SK-N-SH (cell line): ENCODE measurements at regions not wholly inside any gene's neighbourhood (a gene's known extent, or its start where the extent isn't known, plus 50 kb on each side); places are given as distances from the start of the nearest gene placed in this dataset.
"Not testable (repeated sequence)": the region's sequence is repeated elsewhere in the genome, so short reads cannot be mapped to it uniquely, and the experiment has no call there.

Experiments
- CTCF ChIA-PET: fragments of 300-600, 350-600 bp; formaldehyde crosslinking; extraction: SDS; loops from one replicate; lab custom pipeline; 2021; lab: Yijun Ruan, JAX
- POLR2A ChIA-PET: fragments of 350-600 bp; sonication (Branson Sonifier 250); formaldehyde crosslinking; extraction: SDS; loops from one replicate; lab custom pipeline; 2020; ENCODE audit warnings: antibody characterized with exemption, inconsistent platforms; lab: Yijun Ruan, JAX
- DNase-seq: peaks from one replicate; pipeline ENCODE4 v3.0.0; 2012
- H2AFZ ChIP-seq: fragments of 200-600 bp; sonication (generic); 2 replicates; pipeline ENCODE4 v1.8.1; 2016; ENCODE audit warnings: antibody characterized with exemption, mild to moderate bottlenecking, low read depth
- H3F3A ChIP-seq: fragments of 200-600 bp; sonication (generic); replicated peaks from 2 replicates; pipeline ENCODE3; 2016; ENCODE audit warnings: antibody characterized with exemption, mild to moderate bottlenecking; ENCODE audit not compliant: insufficient read depth
- H3K27ac ChIP-seq, 2 experiments: fragments of 200-500 bp in 1 of 2; fragments of 200-600 bp in 1 of 2; sonication (Bioruptor generic) in 1 of 2; sonication (generic), shearing (Covaris generic) in 1 of 2; 2 replicates each; pipeline versions ENCODE4 v1.5.1 to v1.6.1; 2014 to 2016; ENCODE audit warnings: low read depth in 2 of 2, inconsistent platforms in 1 of 2, low read length in 1 of 2, mild to moderate bottlenecking in 1 of 2, mixed read lengths in 1 of 2
- H3K27me3 ChIP-seq: fragments of 200-600 bp; sonication (generic), shearing (Covaris generic); 2 replicates; pipeline ENCODE4 v1.6.1; 2016; ENCODE audit warnings: mixed run types; ENCODE audit not compliant: insufficient read depth
- H3K36me3 ChIP-seq, 2 experiments: fragments of 200-500 bp in 1 of 2; fragments of 200-600 bp in 1 of 2; sonication (Bioruptor generic) in 1 of 2; sonication (generic) in 1 of 2; replicated peaks in 1 of 2; 2 replicates each; pipeline versions ENCODE3 to v1.5.1; 2014 to 2016; ENCODE audit warnings: low read length in 1 of 2, mild to moderate bottlenecking in 1 of 2; ENCODE audit not compliant: insufficient read depth in 2 of 2, control insufficient read depth in 1 of 2
- H3K4me1 ChIP-seq, 2 experiments: fragments of 200-500 bp in 1 of 2; fragments of 200-600 bp in 1 of 2; sonication (Bioruptor generic) in 1 of 2; sonication (generic), shearing (Covaris generic) in 1 of 2; 2 replicates each; pipeline versions ENCODE4 v1.5.1 to v1.6.1; 2014 to 2016; ENCODE audit warnings: low read depth in 1 of 2, low read length in 1 of 2, mixed run types in 1 of 2; ENCODE audit not compliant: insufficient read depth in 2 of 2, control insufficient read depth in 1 of 2
- H3K4me2 ChIP-seq: fragments of 200-600 bp; sonication (generic), shearing (Covaris generic); 2 replicates; pipeline ENCODE4 v1.6.1; 2017; ENCODE audit warnings: mixed run types
- H3K4me3 ChIP-seq, 2 experiments: fragments of 200-500 bp in 1 of 2; fragments of 200-600 bp in 1 of 2; sonication (Bioruptor generic) in 1 of 2; sonication (generic), shearing (Covaris generic) in 1 of 2; 2 replicates each; pipeline versions ENCODE4 v1.5.1 to v1.8.1; 2014 to 2016; ENCODE audit warnings: low read depth in 2 of 2, inconsistent platforms in 1 of 2, low read length in 1 of 2, mild to moderate bottlenecking in 1 of 2, mixed read lengths in 1 of 2, moderate library complexity in 1 of 2
- H3K79me2 ChIP-seq: fragments of 200-600 bp; sonication (generic); 2 replicates; pipeline ENCODE4 v1.8.1; 2017; ENCODE audit warnings: mild to moderate bottlenecking; ENCODE audit not compliant: insufficient read depth
- H3K9ac ChIP-seq: fragments of 200-600 bp; sonication (generic); 2 replicates; pipeline ENCODE4 v1.6.1; 2017; ENCODE audit warnings: mixed run types
- H3K9me2 ChIP-seq: fragments of 200-600 bp; sonication (generic); 2 replicates; pipeline ENCODE4 v1.6.1; 2017; ENCODE audit warnings: mixed run types
- H3K9me3 ChIP-seq: fragments of 200-600 bp; sonication (generic); 2 replicates; pipeline ENCODE4 v1.6.1; 2017; ENCODE audit warnings: mixed run types, mild to moderate bottlenecking, moderate library complexity
- H4K20me1 ChIP-seq: fragments of 200-600 bp; sonication (generic); 2 replicates; pipeline ENCODE4 v1.6.1; 2017; ENCODE audit warnings: mild to moderate bottlenecking, mixed run types; ENCODE audit not compliant: insufficient read depth
- FOSL2 ChIP-seq: IDR thresholded peaks from 2 replicates; pipeline ENCODE4 v1.4.0; 2012; ENCODE audit warnings: low read depth, mild to moderate bottlenecking, moderate library complexity, borderline replicate concordance
- MEF2A ChIP-seq: IDR thresholded peaks from 2 replicates; pipeline ENCODE4 v1.4.0; 2012; ENCODE audit warnings: low read depth, borderline replicate concordance
- MXI1 ChIP-seq: IDR thresholded peaks from 2 replicates; pipeline ENCODE4 v1.6.1; 2012; ENCODE audit warnings: mild to moderate bottlenecking, low read depth, low read length, improper control_type of control experiment
- NRF1 ChIP-seq: IDR thresholded peaks from 2 replicates; pipeline ENCODE4 v1.6.1; 2012; ENCODE audit warnings: low read depth, mild to moderate bottlenecking, low read length
- RAD21 ChIP-seq: IDR thresholded peaks from 2 replicates; pipeline ENCODE4 v1.6.1; 2012; ENCODE audit warnings: mild to moderate bottlenecking, low read length
- REST ChIP-seq: IDR thresholded peaks from 2 replicates; pipeline ENCODE4 v1.6.1; 2012; ENCODE audit warnings: mild to moderate bottlenecking, low read depth, low read length, moderate library complexity
- SIN3A ChIP-seq: IDR thresholded peaks from 2 replicates; pipeline ENCODE4 v1.6.1; 2012; ENCODE audit warnings: low read depth, mild to moderate bottlenecking, low read length, moderate library complexity, borderline replicate concordance
- SMC3 ChIP-seq: IDR thresholded peaks from 2 replicates; pipeline ENCODE4 v1.6.1; 2012; ENCODE audit warnings: low read depth, low read length, improper control_type of control experiment
- TAF1 ChIP-seq: IDR thresholded peaks from 2 replicates; pipeline ENCODE4 v1.6.1; 2012; ENCODE audit warnings: low read depth, mild to moderate bottlenecking, low read length, moderate library complexity, borderline replicate concordance
- USF2 ChIP-seq: fragments of 150-350 bp; IDR thresholded peaks from 2 replicates; pipeline ENCODE4 v1.6.1; 2017; ENCODE audit warnings: antibody characterized with exemption, low read length, low read depth, borderline replicate concordance
- WGBS: methylation state at CpG from one replicate; pipeline ENCODE4 v1.1.6; 2017; ENCODE audit warnings: low lambda C conversion rate; 5-methylcytosine and 5-hydroxymethylcytosine counted together

- POLR2A ChIA-PET, result not testable (repeated sequence)
These were observed 309.8 kb downstream of the TRIML1 start for GRCh38 chr4:188448996-188449395.

GRCh38 chr4:188450571-188450970 is 311.3 kb downstream of the TRIML1 start:
- no peak overlapping the region for H3K4me3 ChIP-seq
- H3K27me3 ChIP-seq, result no peaks in the 10 kb centered on the region
- H3F3A ChIP-seq, result peaks cover 19% of the 10 kb centered on the region
- no peaks in the 10 kb centered on the region for H4K20me1 ChIP-seq
- H3K79me2 ChIP-seq, result no peaks in the 10 kb centered on the region
- WGBS, result 49% methylated on average over 3 of the region's 3 CpGs
- H3K9ac ChIP-seq, result no peak overlapping the region
- H2AFZ ChIP-seq, result no peak overlapping the region
- ChIA-PET POLR2A (no interaction called here), CTCF (no interaction called here)
- H3K9me3 ChIP-seq, result no peaks in the 10 kb centered on the region
- H3K4me1 ChIP-seq, result no peaks in the 10 kb centered on the region
- TF ChIP-seq SIN3A (no peak), USF2 (no peak), MEF2A (no peak), MXI1 (no peak), NRF1 (no peak), FOSL2 (no peak), SMC3 (no peak), REST (no peak), TAF1 (no peak), RAD21 (no peak)
- peak overlapping the region in 1 of 2 experiments; percentile 80; a peak in 1 of 4 replicates for H3K27ac ChIP-seq
- H3K36me3 ChIP-seq, result no peaks in the 10 kb centered on the region
- no peak overlapping the region for H3K4me2 ChIP-seq
- no peak for DNase-seq
- no peaks in the 10 kb centered on the region for H3K9me2 ChIP-seq

More at GRCh38 chr4:188448996-188449395, 309.8 kb downstream of the TRIML1 start:
- H3K4me1 ChIP-seq, H4K20me1 ChIP-seq, CTCF ChIA-PET, H3K79me2 ChIP-seq, H3K36me3 ChIP-seq, H3K9me2 ChIP-seq, H3K4me3 ChIP-seq, H2AFZ ChIP-seq, H3K9ac ChIP-seq, H3K9me3 ChIP-seq, DNase-seq, H3K27me3 ChIP-seq, H3K4me2 ChIP-seq: not testable (repeated sequence)
- WGBS, result 8% methylated on average over 3 of the region's 4 CpGs
- TF ChIP-seq FOSL2, result 0 out of 2 replicates have a peak, but pooled peaks have one; percentile 2
- Histone ChIP-seq H3K27ac (peak overlapping the region in 1 of 2 experiments; percentile 80; a peak in 2 of 4 replicates), H3F3A (peaks cover 25% of the 10 kb centered on the region)
